SK-N-SH treated with all-trans-retinoic acid at 6 μM for 48 hours (cell line): ENCODE measurements at regions not wholly inside any gene's neighbourhood (a gene's known extent, or its start where the extent isn't known, plus 50 kb on each side); places are given as distances from the start of the nearest gene placed in this dataset.

ENCODE experiments used
- ATAC-seq: fragments of 200-7000 bp; cut with Tn5 transposase; 3 replicates; pipeline ENCODE4 v1.9.1; 2020; ENCODE audit warnings: mild to moderate bottlenecking, moderate library complexity
- ARNTL ChIP-seq: fragments of 450-650 bp; formaldehyde crosslinking; IDR thresholded peaks from 2 replicates; pipeline ENCODE4 v1.5.0; 2020; ENCODE audit warnings: low read depth, mild to moderate bottlenecking, moderate library complexity, borderline replicate concordance
- BACH2 ChIP-seq: fragments of 250-450 bp; sonication (Bioruptor Pico); IDR thresholded peaks from 2 replicates; pipeline ENCODE4 v1.9.0; 2021; ENCODE audit warnings: mild to moderate bottlenecking, borderline replicate concordance
- CSDC2 ChIP-seq: fragments of 250-450 bp; sonication (Bioruptor Pico); IDR thresholded peaks from 2 replicates; pipeline ENCODE4 v1.5.0; 2020; ENCODE audit warnings: mild to moderate bottlenecking, moderate library complexity
- ESRRG ChIP-seq: fragments of 250-450 bp; sonication (Bioruptor Pico); IDR thresholded peaks from 2 replicates; pipeline ENCODE4 v1.6.1; 2021; ENCODE audit warnings: mild to moderate bottlenecking
- GLIS3 ChIP-seq: fragments of 250-450 bp; sonication (Bioruptor Pico); IDR thresholded peaks from 2 replicates; pipeline ENCODE4 v1.5.0; 2020; ENCODE audit warnings: mild to moderate bottlenecking, moderate library complexity
- ISL1 ChIP-seq: fragments of 250-450 bp; sonication (Bioruptor Pico); IDR thresholded peaks from 2 replicates; pipeline ENCODE4 v2.1.2; 2022; ENCODE audit warnings: mild to moderate bottlenecking, moderate library complexity
- OSR1 ChIP-seq: fragments of 250-450 bp; sonication (Bioruptor Pico); IDR thresholded peaks from 2 replicates; pipeline ENCODE4 v1.8.0; 2022; ENCODE audit warnings: moderate library complexity, mild to moderate bottlenecking, inconsistent platforms
- RARB ChIP-seq: fragments of 250-450 bp; sonication (Bioruptor Pico); IDR thresholded peaks from 2 replicates; pipeline ENCODE4 v1.8.0; 2021; ENCODE audit warnings: mild to moderate bottlenecking, moderate library complexity
- SNAI2 ChIP-seq: fragments of 250-450 bp; sonication (Bioruptor Pico); IDR thresholded peaks from 2 replicates; pipeline ENCODE4 v1.5.0; 2020; ENCODE audit warnings: mild to moderate bottlenecking, moderate library complexity
- TCF4 ChIP-seq: fragments of 250-450 bp; sonication (Bioruptor Pico); IDR thresholded peaks from 2 replicates; pipeline ENCODE4 v1.8.0; 2021; ENCODE audit warnings: mild to moderate bottlenecking, moderate library complexity, borderline replicate concordance
- TOX ChIP-seq: fragments of 250-450 bp; sonication (Bioruptor Pico); IDR thresholded peaks from 2 replicates; pipeline ENCODE4 v1.8.0; 2021; ENCODE audit warnings: mild to moderate bottlenecking, moderate library complexity, borderline replicate concordance
- ZC3H10 ChIP-seq: fragments of 250-450 bp; sonication (Bioruptor Pico); IDR thresholded peaks from 2 replicates; pipeline ENCODE4 v1.5.1; 2021; ENCODE audit warnings: mild to moderate bottlenecking, moderate library complexity
- ZFP3 ChIP-seq: fragments of 250-450 bp; sonication (Bioruptor Pico); IDR thresholded peaks from 2 replicates; pipeline ENCODE4 v1.5.0; 2020; ENCODE audit warnings: mild to moderate bottlenecking, moderate library complexity
- ZFP30 ChIP-seq: fragments of 450-650 bp; formaldehyde crosslinking; IDR thresholded peaks from 2 replicates; pipeline ENCODE4 v1.5.0; 2022; ENCODE audit warnings: mild to moderate bottlenecking, moderate library complexity
- ZNF565 ChIP-seq: fragments of 450-650 bp; formaldehyde crosslinking; conservative IDR thresholded peaks from 2 replicates; pipeline ENCODE4 v1.5.0; 2020; ENCODE audit warnings: low read depth, mild to moderate bottlenecking, moderate library complexity
- ZNF70 ChIP-seq: fragments of 450-650 bp; formaldehyde crosslinking; IDR thresholded peaks from 2 replicates; pipeline ENCODE4 v1.5.0; 2020; ENCODE audit warnings: mild to moderate bottlenecking, moderate library complexity
- ZNF8 ChIP-seq: fragments of 450-650 bp; formaldehyde crosslinking; IDR thresholded peaks from 2 replicates; pipeline ENCODE4 v1.5.0; 2020; ENCODE audit warnings: mild to moderate bottlenecking, moderate library complexity
- TF ChIP-seq, protein P1 (sequence below): fragments of 250-450 bp; sonication (Bioruptor Pico); IDR thresholded peaks from 2 replicates; pipeline ENCODE4 v1.5.1; 2021; ENCODE audit warnings: mild to moderate bottlenecking, moderate library complexity
- TF ChIP-seq, protein P2 (sequence below): fragments of 250-450 bp; sonication (Bioruptor Pico); IDR thresholded peaks from 2 replicates; pipeline ENCODE4 v1.8.0; 2021; ENCODE audit warnings: low read depth, mild to moderate bottlenecking, moderate library complexity, borderline replicate concordance
- TF ChIP-seq, protein P3 (sequence below): fragments of 250-450 bp; sonication (Bioruptor Pico); IDR thresholded peaks from 2 replicates; pipeline ENCODE4 v1.8.0; 2020; ENCODE audit warnings: mild to moderate bottlenecking, moderate library complexity, borderline replicate concordance
- TF ChIP-seq, protein P4 (sequence below): fragments of 250-450 bp; sonication (Bioruptor Pico); IDR thresholded peaks from 2 replicates; pipeline ENCODE4 v1.5.1; 2020; ENCODE audit warnings: low read depth, mild to moderate bottlenecking, moderate library complexity
- TF ChIP-seq, protein P5 (sequence below): fragments of 250-450 bp; sonication (Bioruptor Pico); IDR thresholded peaks from 2 replicates; pipeline ENCODE4 v1.5.0; 2020; ENCODE audit warnings: mild to moderate bottlenecking, moderate library complexity

DNA sequence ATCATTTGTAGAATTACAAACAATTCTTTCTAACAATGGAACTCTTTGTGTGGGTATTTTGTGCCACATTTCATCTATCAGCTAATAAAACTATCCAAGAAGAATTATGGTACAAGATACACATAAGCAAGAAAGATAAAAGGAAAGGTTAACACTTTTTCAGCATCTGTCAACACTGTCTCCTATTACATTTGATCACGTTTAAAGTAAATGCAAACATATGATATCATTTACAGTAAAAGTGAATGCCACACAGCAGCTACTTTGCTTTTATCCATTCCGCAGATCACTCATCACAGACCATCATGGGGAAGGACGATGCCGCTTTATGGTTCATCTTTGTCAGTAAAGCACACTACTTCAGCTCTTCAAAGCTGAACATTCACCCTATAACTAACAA is 456.4 kb upstream of the MANEA start:
- ATAC-seq, result no peak
- TF ChIP-seq TCF4 (CRISPR knock-in tag) (no peak), ZC3H10 (CRISPR knock-in tag) (no peak), ZNF565 (no peak), ZFP3 (CRISPR knock-in tag) (no peak)
- TF ChIP-seq, protein P1, sequence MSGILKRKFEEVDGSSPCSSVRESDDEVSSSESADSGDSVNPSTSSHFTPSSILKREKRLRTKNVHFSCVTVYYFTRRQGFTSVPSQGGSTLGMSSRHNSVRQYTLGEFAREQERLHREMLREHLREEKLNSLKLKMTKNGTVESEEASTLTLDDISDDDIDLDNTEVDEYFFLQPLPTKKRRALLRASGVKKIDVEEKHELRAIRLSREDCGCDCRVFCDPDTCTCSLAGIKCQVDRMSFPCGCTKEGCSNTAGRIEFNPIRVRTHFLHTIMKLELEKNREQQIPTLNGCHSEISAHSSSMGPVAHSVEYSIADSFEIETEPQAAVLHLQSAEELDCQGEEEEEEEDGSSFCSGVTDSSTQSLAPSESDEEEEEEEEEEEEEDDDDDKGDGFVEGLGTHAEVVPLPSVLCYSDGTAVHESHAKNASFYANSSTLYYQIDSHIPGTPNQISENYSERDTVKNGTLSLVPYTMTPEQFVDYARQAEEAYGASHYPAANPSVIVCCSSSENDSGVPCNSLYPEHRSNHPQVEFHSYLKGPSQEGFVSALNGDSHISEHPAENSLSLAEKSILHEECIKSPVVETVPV, result no peak
- TF ChIP-seq, all 23 proteins: peak for 0

DNA sequence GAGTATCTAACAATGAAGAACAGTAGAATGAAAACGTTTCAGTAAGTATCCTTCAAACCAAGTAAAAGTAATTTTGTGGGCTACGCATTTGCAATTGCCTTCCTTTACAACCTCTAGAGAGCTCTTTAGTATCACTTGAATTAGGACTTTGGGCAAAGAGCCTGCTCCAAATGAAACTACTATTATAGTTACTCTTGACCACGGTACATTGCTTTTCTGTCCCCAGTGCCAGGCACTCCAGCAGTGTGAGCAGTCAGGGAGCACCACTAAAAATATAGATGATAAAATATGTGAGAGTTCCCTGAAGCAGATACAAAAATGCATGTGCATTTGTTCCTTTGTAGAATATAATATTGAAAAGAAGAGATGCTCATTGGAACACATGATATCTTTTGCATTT is 450.1 kb upstream of the MANEA start:
- ATAC-seq, result no peak
- TF ChIP-seq ESRRG (CRISPR knock-in tag) (no peak), TOX (CRISPR knock-in tag) (no peak), BACH2 (no peak), ZNF70 (CRISPR knock-in tag) (no peak), ZNF565 (no peak), SNAI2 (no peak), ZC3H10 (CRISPR knock-in tag) (no peak), ZNF8 (CRISPR knock-in tag) (no peak), OSR1 (CRISPR knock-in tag) (no peak), ISL1 (CRISPR knock-in tag) (no peak), ZFP3 (CRISPR knock-in tag) (no peak), ZFP30 (CRISPR knock-in tag) (no peak), RARB (CRISPR knock-in tag) (no peak), CSDC2 (CRISPR knock-in tag) (no peak), GLIS3 (no peak)
- TF ChIP-seq, protein P2, sequence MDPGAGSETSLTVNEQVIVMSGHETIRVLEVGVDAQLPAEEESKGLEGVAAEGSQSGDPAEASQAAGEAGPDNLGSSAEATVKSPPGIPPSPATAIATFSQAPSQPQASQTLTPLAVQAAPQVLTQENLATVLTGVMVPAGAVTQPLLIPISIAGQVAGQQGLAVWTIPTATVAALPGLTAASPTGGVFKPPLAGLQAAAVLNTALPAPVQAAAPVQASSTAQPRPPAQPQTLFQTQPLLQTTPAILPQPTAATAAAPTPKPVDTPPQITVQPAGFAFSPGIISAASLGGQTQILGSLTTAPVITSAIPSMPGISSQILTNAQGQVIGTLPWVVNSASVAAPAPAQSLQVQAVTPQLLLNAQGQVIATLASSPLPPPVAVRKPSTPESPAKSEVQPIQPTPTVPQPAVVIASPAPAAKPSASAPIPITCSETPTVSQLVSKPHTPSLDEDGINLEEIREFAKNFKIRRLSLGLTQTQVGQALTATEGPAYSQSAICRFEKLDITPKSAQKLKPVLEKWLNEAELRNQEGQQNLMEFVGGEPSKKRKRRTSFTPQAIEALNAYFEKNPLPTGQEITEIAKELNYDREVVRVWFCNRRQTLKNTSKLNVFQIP, result no peak
- TF ChIP-seq, protein P3, sequence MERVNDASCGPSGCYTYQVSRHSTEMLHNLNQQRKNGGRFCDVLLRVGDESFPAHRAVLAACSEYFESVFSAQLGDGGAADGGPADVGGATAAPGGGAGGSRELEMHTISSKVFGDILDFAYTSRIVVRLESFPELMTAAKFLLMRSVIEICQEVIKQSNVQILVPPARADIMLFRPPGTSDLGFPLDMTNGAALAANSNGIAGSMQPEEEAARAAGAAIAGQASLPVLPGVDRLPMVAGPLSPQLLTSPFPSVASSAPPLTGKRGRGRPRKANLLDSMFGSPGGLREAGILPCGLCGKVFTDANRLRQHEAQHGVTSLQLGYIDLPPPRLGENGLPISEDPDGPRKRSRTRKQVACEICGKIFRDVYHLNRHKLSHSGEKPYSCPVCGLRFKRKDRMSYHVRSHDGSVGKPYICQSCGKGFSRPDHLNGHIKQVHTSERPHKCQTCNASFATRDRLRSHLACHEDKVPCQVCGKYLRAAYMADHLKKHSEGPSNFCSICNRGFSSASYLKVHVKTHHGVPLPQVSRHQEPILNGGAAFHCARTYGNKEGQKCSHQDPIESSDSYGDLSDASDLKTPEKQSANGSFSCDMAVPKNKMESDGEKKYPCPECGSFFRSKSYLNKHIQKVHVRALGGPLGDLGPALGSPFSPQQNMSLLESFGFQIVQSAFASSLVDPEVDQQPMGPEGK (CRISPR knock-in tag), result no peak
- TF ChIP-seq, protein P1, result no peak
- TF ChIP-seq, protein P4, sequence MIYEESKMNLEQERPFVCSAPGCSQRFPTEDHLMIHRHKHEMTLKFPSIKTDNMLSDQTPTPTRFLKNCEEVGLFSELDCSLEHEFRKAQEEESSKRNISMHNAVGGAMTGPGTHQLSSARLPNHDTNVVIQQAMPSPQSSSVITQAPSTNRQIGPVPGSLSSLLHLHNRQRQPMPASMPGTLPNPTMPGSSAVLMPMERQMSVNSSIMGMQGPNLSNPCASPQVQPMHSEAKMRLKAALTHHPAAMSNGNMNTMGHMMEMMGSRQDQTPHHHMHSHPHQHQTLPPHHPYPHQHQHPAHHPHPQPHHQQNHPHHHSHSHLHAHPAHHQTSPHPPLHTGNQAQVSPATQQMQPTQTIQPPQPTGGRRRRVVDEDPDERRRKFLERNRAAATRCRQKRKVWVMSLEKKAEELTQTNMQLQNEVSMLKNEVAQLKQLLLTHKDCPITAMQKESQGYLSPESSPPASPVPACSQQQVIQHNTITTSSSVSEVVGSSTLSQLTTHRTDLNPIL (CRISPR knock-in tag), result no peak
- TF ChIP-seq, protein P5, sequence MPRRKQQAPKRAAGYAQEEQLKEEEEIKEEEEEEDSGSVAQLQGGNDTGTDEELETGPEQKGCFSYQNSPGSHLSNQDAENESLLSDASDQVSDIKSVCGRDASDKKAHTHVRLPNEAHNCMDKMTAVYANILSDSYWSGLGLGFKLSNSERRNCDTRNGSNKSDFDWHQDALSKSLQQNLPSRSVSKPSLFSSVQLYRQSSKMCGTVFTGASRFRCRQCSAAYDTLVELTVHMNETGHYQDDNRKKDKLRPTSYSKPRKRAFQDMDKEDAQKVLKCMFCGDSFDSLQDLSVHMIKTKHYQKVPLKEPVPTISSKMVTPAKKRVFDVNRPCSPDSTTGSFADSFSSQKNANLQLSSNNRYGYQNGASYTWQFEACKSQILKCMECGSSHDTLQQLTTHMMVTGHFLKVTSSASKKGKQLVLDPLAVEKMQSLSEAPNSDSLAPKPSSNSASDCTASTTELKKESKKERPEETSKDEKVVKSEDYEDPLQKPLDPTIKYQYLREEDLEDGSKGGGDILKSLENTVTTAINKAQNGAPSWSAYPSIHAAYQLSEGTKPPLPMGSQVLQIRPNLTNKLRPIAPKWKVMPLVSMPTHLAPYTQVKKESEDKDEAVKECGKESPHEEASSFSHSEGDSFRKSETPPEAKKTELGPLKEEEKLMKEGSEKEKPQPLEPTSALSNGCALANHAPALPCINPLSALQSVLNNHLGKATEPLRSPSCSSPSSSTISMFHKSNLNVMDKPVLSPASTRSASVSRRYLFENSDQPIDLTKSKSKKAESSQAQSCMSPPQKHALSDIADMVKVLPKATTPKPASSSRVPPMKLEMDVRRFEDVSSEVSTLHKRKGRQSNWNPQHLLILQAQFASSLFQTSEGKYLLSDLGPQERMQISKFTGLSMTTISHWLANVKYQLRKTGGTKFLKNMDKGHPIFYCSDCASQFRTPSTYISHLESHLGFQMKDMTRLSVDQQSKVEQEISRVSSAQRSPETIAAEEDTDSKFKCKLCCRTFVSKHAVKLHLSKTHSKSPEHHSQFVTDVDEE (CRISPR knock-in tag), result no peak

DNA sequence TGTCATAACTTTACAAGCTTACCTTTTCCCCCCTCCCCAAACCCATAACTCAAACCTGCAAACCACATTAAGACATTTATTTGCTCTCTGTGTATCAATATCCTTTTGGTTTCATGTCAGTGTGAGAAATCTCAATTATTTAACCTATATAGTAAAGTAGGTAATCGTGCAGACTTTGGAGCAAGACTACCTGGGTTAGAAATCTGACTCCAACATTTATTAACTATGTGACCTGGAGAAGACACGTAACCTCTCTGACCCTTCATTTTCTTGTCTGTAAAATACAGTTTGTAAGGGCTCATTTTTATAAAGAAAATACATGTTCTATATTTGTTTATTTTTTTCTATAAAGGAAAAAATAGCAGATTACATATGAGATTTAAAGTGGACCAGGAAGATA is 448.9 kb upstream of the MANEA start:
- no peak for ATAC-seq
- TF ChIP-seq, protein P1, result no peak
- TF ChIP-seq, protein P5 (CRISPR knock-in tag), result no peak
- no peak for TF ChIP-seq ESRRG (CRISPR knock-in tag)
- no peak for TF ChIP-seq TCF4 (CRISPR knock-in tag)
- no peak for TF ChIP-seq ZFP3 (CRISPR knock-in tag)
- no peak for TF ChIP-seq ARNTL (CRISPR knock-in tag)
- TF ChIP-seq ZNF565, result no peak
